ENCODE measurements at regions not wholly inside any gene's neighbourhood (a gene's known extent, or its start where the extent isn't known, plus 50 kb on each side); places are given as distances from the start of the nearest gene placed in this dataset.

DNA sequence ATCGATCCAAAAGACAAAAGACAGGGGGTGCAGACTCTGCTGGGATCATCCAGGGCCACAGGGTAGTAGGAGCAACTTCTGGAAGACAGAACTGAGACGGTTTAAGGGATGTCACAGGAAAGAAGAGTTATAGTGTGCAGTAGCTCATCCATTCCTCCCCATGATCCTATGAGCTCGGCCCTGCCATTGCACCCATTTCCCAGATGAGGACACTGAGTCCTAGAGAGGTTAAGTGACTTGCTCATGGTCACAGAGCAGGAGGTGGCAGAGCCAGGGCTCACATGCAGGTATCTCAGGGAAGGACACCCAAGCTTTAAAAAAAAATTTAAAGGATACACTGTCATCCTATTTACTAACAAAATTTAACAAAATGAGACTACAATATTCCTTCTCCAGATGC, 86.1 kb upstream of the FZD10 start:
- intact Hi-C loops (cut with DNase I) = no loop called here
- Histone ChIP-seq H3K36me3 (ENCODE audit: insufficient read depth in 1 of 2, low read depth in 1 of 2) (no peaks in the 10 kb centered on the region), H3K4me1 (no peaks in the 10 kb centered on the region), H3K4me3 (no peak overlapping the region), H3K9me3 (no peaks in the 10 kb centered on the region), H3K27ac (no peak overlapping the region), H3K27me3 (ENCODE audit: insufficient read depth in 3 of 3, low read length in 2 of 3) (no peaks in the 10 kb centered on the region)
- ATAC-seq (no peak), DNase-seq (no peak)
- TF ChIP-seq, protein P1, sequence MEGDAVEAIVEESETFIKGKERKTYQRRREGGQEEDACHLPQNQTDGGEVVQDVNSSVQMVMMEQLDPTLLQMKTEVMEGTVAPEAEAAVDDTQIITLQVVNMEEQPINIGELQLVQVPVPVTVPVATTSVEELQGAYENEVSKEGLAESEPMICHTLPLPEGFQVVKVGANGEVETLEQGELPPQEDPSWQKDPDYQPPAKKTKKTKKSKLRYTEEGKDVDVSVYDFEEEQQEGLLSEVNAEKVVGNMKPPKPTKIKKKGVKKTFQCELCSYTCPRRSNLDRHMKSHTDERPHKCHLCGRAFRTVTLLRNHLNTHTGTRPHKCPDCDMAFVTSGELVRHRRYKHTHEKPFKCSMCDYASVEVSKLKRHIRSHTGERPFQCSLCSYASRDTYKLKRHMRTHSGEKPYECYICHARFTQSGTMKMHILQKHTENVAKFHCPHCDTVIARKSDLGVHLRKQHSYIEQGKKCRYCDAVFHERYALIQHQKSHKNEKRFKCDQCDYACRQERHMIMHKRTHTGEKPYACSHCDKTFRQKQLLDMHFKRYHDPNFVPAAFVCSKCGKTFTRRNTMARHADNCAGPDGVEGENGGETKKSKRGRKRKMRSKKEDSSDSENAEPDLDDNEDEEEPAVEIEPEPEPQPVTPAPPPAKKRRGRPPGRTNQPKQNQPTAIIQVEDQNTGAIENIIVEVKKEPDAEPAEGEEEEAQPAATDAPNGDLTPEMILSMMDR (IDR thresholded peaks at IDR 0.05) = no peak
- 79 to 86% (median 83%) methylated on average over 3 of the region's 3 CpGs for WGBS, 3 donors

DNA sequence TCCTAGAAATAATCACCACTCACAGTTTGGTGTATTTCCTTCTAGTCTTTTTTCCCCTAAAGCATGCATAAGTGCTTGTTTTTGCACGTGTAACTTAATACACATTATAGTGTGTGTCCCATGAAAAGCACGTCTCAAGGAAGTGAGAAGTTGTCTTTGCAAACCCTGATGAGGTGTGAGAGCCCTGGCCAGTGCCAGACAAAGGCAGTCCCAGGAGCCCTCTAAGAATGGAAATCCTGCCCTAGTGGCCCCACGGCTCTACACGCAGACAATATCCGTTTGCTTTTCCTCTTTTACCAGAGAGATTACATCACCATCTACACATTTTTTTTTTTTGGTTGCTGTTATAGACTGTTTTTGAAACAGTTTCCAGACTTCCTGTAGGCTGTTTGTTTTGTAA, 85.5 kb upstream of the FZD10 start:
- Histone ChIP-seq H3K4me1 (no peaks in the 10 kb centered on the region), H3K36me3 (ENCODE audit: insufficient read depth in 1 of 2, low read depth in 1 of 2) (no peaks in the 10 kb centered on the region), H3K27me3 (ENCODE audit: insufficient read depth in 3 of 3, low read length in 2 of 3) (no peaks in the 10 kb centered on the region), H3K4me3 (no peak overlapping the region), H3K27ac (no peak overlapping the region), H3K9me3 (no peaks in the 10 kb centered on the region)
- WGBS, 3 donors = 21 to 39% (median 23%) methylated on average over 5 of the region's 5 CpGs
- TF ChIP-seq, protein P1 (IDR thresholded peaks at IDR 0.05) = no peak
- DNase-seq (no peak), ATAC-seq (no peak)
- intact Hi-C loops (cut with DNase I) = no loop called here

DNA sequence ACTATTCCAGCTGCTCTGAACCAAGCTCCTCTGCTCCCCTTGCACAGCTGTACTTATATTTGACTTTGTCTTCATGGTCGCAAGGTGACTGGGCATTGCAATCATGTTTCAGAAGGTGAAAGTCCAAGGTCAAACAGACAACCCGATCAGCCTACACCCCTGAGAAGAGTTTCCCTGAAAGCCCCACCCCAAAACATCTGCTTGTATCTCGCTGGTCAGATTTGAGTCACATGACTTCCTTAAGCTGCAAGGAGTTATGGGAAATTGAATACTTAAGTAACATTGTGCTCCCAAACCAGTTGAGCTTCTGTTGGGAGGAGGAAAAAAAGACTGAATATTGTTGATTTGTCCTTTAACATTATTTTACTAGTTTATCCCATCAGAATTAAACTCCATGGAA, 83.4 kb upstream of the FZD10 start:
- TF ChIP-seq, protein P1 (IDR thresholded peaks at IDR 0.05) = no peak
- H3K27ac ChIP-seq = no peak overlapping the region
- WGBS, 3 donors = 54 to 61% (median 59%) methylated on average over 3 of the region's 3 CpGs
- no peaks in the 10 kb centered on the region for H3K36me3 ChIP-seq (ENCODE audit: insufficient read depth in 1 of 2, low read depth in 1 of 2)
- DNase-seq (no peak), ATAC-seq (no peak)
- H3K9me3 ChIP-seq = no peaks in the 10 kb centered on the region
- H3K27me3 ChIP-seq (ENCODE audit: insufficient read depth in 3 of 3, low read length in 2 of 3) = no peaks in the 10 kb centered on the region
- H3K4me1 ChIP-seq = no peaks in the 10 kb centered on the region
- intact Hi-C loops (cut with DNase I) = no loop called here
- H3K4me3 ChIP-seq = no peak overlapping the region

DNA sequence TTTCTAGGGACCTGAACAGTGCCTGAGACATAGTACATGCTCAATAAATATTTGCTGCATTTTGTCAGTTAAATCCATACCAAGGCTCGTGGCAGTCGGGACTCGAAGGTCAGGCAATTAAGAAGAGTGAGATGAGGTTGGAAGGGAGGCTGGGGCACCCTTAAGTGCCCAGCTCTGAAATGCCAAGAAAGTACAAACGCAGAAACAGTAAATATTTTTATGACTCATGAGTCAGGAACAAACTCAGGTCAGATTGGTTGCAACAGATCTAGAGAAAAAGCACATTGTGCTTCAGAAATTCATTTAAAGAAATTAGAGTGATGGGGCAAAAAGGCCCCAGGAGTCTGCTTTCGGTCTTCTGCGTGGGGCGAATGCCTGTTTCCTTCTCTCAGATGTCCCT, 83.0 kb upstream of the FZD10 start:
- H3K36me3 ChIP-seq (ENCODE audit: insufficient read depth in 1 of 2, low read depth in 1 of 2) = no peaks in the 10 kb centered on the region
- TF ChIP-seq, protein P1 (IDR thresholded peaks at IDR 0.05) = no peak
- H3K27ac ChIP-seq = no peak overlapping the region
- intact Hi-C loops (cut with DNase I) = no loop called here
- DNase-seq (no peak), ATAC-seq (no peak)
- no peaks in the 10 kb centered on the region for H3K4me1 ChIP-seq
- no peaks in the 10 kb centered on the region for H3K9me3 ChIP-seq
- 40 to 58% (median 55%) methylated on average over 7 of the region's 7 CpGs for WGBS, 3 donors
- no peak overlapping the region for H3K4me3 ChIP-seq
- H3K27me3 ChIP-seq (ENCODE audit: insufficient read depth in 3 of 3, low read length in 2 of 3) = no peaks in the 10 kb centered on the region

DNA sequence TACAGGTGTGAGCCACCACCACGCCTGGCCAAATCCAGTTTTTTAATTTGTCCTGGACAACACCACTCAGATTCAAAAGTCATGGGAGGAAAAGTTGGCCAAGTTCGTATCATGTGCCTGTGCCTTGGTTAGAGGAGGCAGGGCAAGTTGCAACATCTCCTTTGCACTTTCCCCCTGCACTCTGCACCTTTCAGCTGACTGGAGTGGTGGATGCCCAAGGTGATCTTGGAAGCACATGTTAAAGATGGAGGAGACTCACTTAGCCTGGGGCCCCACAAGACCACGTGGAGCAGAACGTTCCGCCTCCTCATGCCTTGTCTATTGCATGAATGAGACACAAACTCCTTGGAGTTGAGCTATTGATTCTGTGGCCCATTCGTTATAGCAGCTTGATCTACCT, 82.1 kb upstream of the FZD10 start:
- Histone ChIP-seq H3K4me3 (no peak overlapping the region), H3K36me3 (ENCODE audit: insufficient read depth in 1 of 2, low read depth in 1 of 2) (no peaks in the 10 kb centered on the region), H3K27me3 (ENCODE audit: insufficient read depth in 3 of 3, low read length in 2 of 3) (no peaks in the 10 kb centered on the region), H3K9me3 (no peaks in the 10 kb centered on the region), H3K27ac (no peak overlapping the region), H3K4me1 (no peaks in the 10 kb centered on the region)
- 66 to 87% (median 86%) methylated on average over 6 of the region's 6 CpGs for WGBS, 3 donors
- intact Hi-C loops (cut with DNase I) = no loop called here
- DNase-seq (no peak), ATAC-seq (no peak)
- TF ChIP-seq, protein P1 (IDR thresholded peaks at IDR 0.05) = no peak

Data from psoas muscle (tissue), 7 donors.